Activated CD4-positive, alpha-beta T cell treated with anti-CD3 and anti-CD28 coated beads, Interleukin-2, amount 50 U/mL, for 16 hours (primary cell): ENCODE measurements at regions not wholly inside any gene's neighbourhood (a gene's known extent, or its start where the extent isn't known, plus 50 kb on each side); places are given as distances from the start of the nearest gene placed in this dataset.
"Not testable (repeated sequence)": the region's sequence is repeated elsewhere in the genome, so short reads cannot be mapped to it uniquely, and the experiment has no call there.

Experiments used
- DNase-seq: peaks from one replicate; pipeline ENCODE4 v3.0.0-alpha.2; 2020

DNA sequence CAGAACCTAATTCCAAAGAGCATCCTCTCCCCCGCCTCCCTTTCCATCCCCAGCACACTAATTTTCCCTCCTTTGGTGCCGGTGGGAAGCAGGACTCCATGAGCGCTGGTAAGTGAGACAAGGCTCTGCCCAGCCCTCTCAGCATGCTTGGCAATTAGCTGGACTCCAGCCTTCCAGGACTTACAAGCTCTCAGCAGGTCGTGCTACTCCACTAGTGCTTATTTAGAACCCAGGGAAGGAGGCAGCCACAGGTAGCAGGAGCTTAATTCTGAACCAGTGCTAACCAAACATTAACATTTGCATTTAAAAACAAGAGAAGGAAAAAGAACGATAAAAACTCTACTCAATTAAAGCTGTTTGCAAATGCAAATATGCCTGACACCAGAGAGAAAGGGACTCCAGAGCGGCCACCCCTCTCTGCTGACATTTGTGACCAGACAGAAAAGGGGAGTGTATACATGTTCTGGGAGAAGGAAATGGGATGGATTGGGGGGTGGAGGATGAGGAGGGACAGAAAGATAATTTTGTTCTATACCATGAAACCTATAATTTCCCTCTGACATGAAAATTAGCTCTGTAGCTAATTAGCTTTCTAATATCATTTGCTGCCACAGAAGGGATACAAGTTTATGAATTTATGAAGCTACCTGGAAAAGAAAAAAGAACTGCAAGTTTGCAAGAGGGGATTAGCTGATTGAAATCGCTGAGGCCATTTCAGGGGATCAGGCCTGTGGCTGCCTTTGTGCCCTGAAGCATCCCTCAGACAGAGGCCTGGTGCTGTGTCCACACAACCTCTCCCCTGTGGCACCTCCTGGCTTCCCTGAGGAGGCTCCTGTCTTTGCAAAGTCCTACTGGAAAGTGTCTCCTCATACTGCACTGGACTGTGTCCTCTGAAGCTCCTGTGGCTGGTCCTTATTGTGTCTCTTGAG, 266.3 kb downstream of the SEC61B start:
- no peak for DNase-seq

GRCh38 chr9:99489060-99489413, 267.0 kb downstream of the SEC61B start:
- DNase-seq = no peak

GRCh38 chr9:99490729-99491128, 268.6 kb downstream of the SEC61B start:
- DNase-seq = no peak

- DNase-seq = no peak
These were observed 269.5 kb downstream of the SEC61B start for GRCh38 chr9:99491408-99492158.

DNA sequence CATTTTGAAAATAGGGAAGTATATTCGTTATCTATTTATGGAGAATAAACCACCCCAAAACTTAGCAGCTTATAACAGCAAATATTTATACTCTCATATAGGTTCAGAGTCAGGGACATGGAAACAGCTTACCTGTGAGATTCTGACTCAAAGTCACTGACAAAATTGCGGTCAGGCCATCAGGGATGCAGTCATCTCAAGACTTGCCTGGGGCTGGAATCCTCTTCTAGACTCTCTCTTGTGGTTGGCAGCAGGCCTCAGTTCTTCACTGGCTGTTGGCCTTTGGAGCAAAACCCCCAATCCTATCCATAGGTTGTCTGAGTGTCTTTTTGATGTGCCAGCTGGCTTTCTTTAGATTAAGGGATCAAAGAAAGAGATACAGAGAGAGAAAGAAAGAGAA, 275.6 kb downstream of the SEC61B start:
- DNase-seq = peak; percentile 9

DNA sequence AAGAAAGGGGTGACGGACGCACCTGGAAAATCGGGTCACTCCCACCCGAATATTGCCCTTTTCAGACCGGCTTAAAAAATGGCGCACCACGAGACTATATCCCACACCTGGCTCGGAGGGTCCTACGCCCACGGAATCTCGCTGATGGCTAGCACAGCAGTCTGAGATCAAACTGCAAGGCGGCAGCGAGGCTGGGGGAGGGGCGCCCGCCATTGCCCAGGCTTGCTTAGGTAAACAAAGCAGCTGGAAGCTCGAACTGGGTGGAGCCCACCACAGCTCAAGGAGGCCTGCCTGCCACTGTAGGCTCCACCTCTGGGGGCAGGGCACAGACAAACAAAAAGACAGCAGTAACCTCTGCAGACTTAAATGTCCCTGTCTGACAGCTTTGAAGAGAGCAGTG, 276.9 kb downstream of the SEC61B start:
- not testable (repeated sequence) for DNase-seq

GRCh38 chr9:99505936-99506335, 283.9 kb downstream of the SEC61B start:
- DNase-seq = no peak

- DNase-seq = no peak
These were observed 284.8 kb downstream of the SEC61B start for GRCh38 chr9:99506747-99507348.

DNA sequence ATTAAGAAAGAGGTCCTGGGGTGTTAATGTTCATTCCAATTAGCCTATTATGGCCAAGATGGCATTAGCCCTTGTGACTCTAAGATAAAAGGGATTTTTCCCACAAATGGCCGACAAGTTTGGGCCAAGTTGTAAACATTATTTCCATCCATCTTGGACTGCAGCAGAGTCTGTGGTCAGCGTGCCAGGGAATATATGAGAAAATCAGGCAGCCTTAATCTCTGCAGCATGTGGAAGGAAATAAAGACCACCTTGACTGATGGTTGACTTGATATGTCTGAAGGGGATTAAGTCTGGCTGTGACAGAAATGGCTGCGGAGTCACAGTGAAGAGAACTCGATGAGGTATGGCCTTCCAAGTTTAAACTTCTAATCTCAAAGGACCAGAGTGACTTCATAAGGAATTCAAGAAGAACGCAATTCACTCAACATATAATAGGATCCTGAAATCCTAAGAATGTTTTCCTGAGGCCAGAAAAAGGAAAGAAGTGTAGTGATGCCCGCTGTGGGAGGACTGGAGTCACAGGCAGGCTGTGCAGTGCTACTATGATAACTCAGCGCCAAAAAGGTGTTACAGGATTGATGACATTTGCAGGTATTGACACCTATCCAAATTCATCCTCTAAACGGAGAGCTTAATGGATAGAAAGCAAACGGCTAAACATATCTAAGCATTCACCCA, 287.1 kb downstream of the SEC61B start:
- DNase-seq = no peak

GRCh38 chr9:99509900-99510535, 287.9 kb downstream of the SEC61B start:
- no peak for DNase-seq

- no peak for DNase-seq
These were observed 289.6 kb downstream of the SEC61B start for GRCh38 chr9:99511723-99512122.

DNA sequence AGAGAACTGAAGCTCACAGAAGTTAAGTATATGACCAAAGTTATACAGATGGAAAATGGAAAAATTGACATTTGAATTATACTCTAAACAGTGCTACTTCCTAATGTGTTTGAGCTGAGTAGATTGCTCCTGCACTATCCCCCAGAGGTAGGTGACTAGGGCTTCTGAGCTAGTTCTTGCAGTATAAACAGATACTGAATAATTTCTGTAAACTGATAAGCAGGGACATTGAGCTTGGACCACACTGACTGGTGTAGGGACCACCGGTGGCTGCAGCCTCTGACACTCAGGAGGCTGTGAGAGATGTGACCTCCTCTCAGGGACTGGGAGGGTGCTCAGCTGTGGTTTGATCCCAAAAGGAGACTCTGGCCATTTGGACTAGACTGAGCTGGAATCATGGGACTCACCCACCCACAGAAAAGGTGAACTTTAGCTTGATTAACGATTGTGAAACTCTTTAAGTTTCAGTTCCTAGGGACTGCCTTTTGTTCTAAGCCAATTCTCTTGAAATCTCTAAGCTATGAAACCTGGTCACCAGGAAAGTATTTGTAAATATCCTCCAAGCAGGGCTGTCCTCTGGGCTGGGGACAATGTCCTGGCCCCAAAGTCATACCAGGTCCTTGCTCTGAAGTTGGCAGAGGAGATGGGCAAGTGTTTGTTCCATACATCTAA, 291.5 kb downstream of the SEC61B start:
- no peak for DNase-seq

GRCh38 chr9:99515093-99515492, 293.0 kb downstream of the SEC61B start:
- DNase-seq = no peak

DNA sequence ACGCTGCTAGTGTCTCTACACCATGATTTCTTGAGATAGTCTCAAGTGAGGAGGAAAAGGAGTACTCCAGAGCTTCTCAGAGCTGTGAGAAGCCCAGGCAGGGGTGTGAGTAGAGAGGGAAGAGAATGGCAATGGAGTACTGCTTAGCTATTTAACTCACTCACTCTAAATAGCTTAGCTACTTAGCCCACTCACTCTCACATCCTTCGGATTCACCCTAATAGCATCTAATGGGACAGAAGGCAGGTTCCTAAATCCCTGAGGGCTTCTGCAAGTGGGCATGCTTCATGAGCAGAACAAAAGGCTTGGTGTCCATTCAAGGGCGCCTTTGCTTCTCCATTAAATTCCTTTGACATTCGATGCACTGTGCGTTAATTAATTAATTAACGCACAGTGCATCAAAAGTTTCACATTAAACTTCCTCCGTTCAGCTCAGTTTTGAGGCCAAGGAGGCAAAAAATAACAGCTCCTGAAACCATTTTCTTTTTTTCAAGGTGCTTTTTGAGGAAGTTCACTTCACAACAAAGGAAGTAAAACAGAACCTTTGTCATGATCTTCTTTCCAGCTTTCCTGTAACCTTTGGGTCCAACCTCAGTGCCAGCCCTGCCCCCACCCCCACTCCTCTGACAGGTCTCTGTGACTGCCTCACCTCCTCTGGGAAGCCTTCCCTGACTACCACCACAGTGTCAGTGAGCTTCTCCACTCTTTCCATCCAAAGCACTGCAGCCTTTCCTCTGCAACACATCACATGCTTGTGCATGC, 294.0 kb downstream of the SEC61B start:
- no peak for DNase-seq

DNA sequence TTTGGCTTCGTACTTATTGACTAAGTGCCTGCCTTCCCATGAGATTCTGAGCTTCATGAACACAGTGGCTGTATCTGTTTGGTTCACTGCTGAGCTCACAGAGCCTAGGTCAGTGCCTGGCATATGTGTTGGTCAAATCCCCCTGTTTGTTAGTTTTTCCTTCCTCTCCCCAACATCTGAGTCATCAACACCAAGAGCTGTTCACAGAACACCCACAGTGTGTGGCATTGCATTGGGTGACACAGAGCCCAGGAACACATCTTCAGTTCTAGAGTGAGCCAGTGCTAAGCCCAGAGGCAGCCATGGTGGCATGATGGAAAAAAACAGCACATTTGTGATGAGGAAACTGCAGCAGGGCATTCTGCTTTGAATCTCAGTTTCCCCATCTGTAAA, 294.6 kb downstream of the SEC61B start:
- DNase-seq = peak; percentile 11

DNA sequence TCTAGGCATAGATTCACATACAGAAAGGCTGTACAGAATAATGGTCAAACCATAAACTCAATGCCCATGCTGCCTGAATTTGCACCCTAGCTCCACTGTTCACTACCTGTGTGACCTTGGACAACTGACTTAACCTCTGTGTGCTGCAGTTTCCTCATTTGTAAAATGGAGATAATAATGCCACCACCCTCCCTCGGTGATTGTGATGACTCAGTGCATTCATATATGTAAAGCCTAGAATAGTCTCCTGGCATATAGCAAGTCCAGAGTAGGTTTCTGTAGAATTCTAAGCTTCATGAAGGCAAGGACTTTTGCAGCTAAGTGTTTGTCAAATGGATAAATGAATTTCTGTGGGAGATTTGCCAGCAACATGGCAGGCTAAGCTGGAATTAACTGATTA, 297.8 kb upstream of the NR4A3 start:
- no peak for DNase-seq

DNA sequence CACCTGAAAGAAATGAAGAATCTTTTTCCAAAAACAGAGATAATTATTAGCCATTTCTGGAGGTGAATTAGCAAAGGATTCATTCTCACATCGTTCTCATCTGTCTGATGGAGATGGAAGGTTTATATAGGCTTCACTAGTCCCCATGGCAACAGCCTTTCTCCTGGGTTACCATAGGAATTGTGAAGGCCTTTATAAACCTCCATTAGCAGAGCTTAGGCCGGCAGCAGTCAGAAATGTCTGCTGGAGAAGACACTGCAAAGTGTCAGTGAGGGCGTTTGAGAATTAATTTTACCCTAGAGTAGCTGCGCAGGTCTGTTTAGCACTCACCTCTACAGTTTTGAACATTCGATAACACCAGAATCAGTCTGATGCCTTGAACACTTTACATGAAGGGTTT, 290.4 kb upstream of the NR4A3 start:
- DNase-seq = no peak

DNA sequence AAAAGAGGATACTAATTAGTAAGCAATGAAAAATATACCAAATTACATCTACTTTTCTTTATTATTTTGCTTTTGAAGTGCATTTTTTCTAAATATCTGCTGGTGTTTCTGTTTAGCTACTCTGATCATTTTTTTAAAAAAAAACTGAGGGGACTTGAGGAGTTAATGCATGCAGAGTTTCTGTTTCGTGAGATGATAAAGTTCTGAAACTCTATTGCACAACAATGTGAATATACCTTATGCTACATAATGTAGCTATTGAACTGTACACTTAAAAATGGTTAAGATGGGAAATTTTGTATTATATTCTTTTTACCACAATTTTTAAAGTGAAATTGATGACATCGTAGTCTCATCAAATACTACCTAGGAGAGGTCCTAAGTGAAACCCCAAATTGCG, 288.3 kb upstream of the NR4A3 start:
- DNase-seq = no peak

DNA sequence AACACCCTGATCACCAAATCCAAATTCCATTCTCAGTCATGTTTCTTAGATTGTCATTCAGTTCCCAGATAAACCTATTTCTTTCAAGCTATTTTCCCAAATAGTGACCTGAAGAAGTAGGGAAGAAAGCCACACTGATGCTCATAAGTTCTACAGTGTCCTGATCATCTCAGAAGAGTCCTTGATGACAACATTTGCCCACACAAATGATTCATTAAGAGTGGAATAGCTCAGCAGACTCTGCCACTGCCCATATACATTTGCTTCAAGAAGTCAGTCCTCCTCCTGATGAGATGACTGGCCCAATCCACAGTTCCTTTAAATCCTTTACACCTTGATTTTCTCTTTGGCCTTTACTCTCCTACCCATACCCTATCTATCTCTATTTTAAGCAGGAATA, 283.7 kb upstream of the NR4A3 start:
- no peak for DNase-seq

DNA sequence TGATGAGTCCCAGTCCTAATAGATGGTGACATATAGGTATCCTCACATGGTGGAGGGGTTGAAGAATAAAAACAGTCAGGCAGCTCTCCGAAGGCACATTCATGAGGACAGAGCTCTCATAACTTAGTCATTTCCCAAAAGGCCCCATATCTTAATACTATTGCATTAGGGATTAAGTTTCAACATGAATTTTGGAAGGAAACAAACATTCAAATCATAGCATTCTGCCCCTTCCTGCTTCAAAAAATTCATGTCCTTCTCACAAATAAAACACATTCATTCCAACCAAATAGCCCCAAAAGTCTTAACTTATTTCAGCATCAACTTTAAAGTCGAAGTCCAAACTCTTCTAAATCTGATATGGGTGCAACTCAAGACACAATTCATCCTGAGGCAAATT, 277.2 kb upstream of the NR4A3 start:
- DNase-seq = no peak

- no peak for DNase-seq
These were observed 272.2 kb upstream of the NR4A3 start for GRCh38 chr9:99549441-99549840.
